IMR-90 (cell line): ENCODE measurements at regions not wholly inside any gene's neighbourhood (a gene's known extent, or its start where the extent isn't known, plus 50 kb on each side); places are given as distances from the start of the nearest gene placed in this dataset.

Experiments
- ATAC-seq: fragments of 200-7000 bp; cut with Tn5 transposase; 2 replicates; pipeline ENCODE4 v1.9.1; 2020; ENCODE audit warnings: low read depth, mild to moderate bottlenecking, moderate library complexity
- BruUV-seq: library from RNA; stranded (reverse); fragments of 400-500 nt; replicated peaks from 2 replicates; lab custom pipeline; 2021; lab: Mats Ljungman, UMichigan
- CTCF ChIA-PET: fragments of 300-600 bp; formaldehyde crosslinking; extraction: SDS; loops from one replicate; lab custom pipeline; 2021; ENCODE audit warnings: antibody characterized with exemption; lab: Yijun Ruan, JAX
- POLR2A ChIA-PET: fragments of 300-600 bp; sonication (Branson Sonifier 250); formaldehyde crosslinking; loops from one replicate; lab custom pipeline; 2022; ENCODE audit warnings: antibody characterized with exemption; ENCODE audit not compliant: unreplicated experiment; lab: Charles Lee
- DNase-seq: peaks from one replicate; pipeline ENCODE4 v3.0.0; 2013
- H2AFZ ChIP-seq: replicated peaks from 2 replicates; pipeline ENCODE3; 2013; ENCODE audit warnings: low read length, mild to moderate bottlenecking; ENCODE audit not compliant: poor library complexity
- H2AK5ac ChIP-seq: 2 replicates; pipeline ENCODE4 v1.6.1; 2013; ENCODE audit warnings: low read depth, low read length, inconsistent platforms
- H2AK9ac ChIP-seq: replicated peaks from 2 replicates; pipeline ENCODE3; 2013; ENCODE audit warnings: mild to moderate bottlenecking, low read depth, low read length, moderate library complexity; ENCODE audit not compliant: poor library complexity
- H2BK120ac ChIP-seq: 2 replicates; pipeline ENCODE4 v1.6.1; 2013; ENCODE audit warnings: low read depth, low read length, inconsistent platforms
- H2BK15ac ChIP-seq: 3 replicates; pipeline ENCODE4 v1.6.1; 2013; ENCODE audit warnings: low read depth, low read length, inconsistent platforms
- H2BK20ac ChIP-seq: 2 replicates; pipeline ENCODE4 v1.6.1; 2013; ENCODE audit warnings: low read depth, mild to moderate bottlenecking, inconsistent platforms, low read length, moderate library complexity
- H2BK5ac ChIP-seq: 2 replicates; pipeline ENCODE4 v1.6.1; 2013; ENCODE audit warnings: mild to moderate bottlenecking, low read depth, low read length, inconsistent platforms; ENCODE audit not compliant: poor library complexity, severe bottlenecking
- H3K14ac ChIP-seq: replicated peaks from 2 replicates; pipeline ENCODE4 v1.6.1; 2013; ENCODE audit warnings: low read depth, low read length, inconsistent platforms
- H3K18ac ChIP-seq: 2 replicates; pipeline ENCODE4 v1.6.1; 2013; ENCODE audit warnings: low read depth, low read length, control low read depth
- H3K23ac ChIP-seq: 2 replicates; pipeline ENCODE4 v1.6.1; 2013; ENCODE audit warnings: low read depth, low read length, inconsistent platforms
- H3K27ac ChIP-seq: 2 replicates; pipeline ENCODE4 v1.5.1; 2013; ENCODE audit warnings: mild to moderate bottlenecking, control low read depth, low read length; ENCODE audit not compliant: insufficient read depth
- H3K27me3 ChIP-seq: 2 replicates; pipeline ENCODE4 v1.6.1; 2013; ENCODE audit warnings: low read length; ENCODE audit not compliant: control insufficient read depth, insufficient read depth
- H3K36me3 ChIP-seq: 2 replicates; pipeline ENCODE4 v1.6.1; 2013; ENCODE audit warnings: low read length, mixed read lengths; ENCODE audit not compliant: control insufficient read depth, insufficient read depth
- H3K4ac ChIP-seq: 2 replicates; pipeline ENCODE4 v1.6.1; 2013; ENCODE audit warnings: low read depth, low read length, inconsistent platforms
- H3K4me1 ChIP-seq: 2 replicates; pipeline ENCODE4 v1.6.1; 2013; ENCODE audit warnings: low read length, mixed read lengths; ENCODE audit not compliant: control insufficient read depth, insufficient read depth
- H3K4me2 ChIP-seq: 2 replicates; pipeline ENCODE4 v1.6.1; 2013; ENCODE audit warnings: low read depth, mild to moderate bottlenecking, control low read depth, low read length, moderate library complexity
- H3K4me3 ChIP-seq: 2 replicates; pipeline ENCODE4 v1.5.1; 2013; ENCODE audit warnings: low read depth, mild to moderate bottlenecking, control low read depth, low read length, moderate library complexity; ENCODE audit not compliant: insufficient read depth
- H3K56ac ChIP-seq: 2 replicates; pipeline ENCODE4 v1.6.1; 2013; ENCODE audit warnings: low read length, inconsistent platforms; ENCODE audit not compliant: insufficient read depth; ENCODE audit errors: extremely low read depth
- H3K79me1 ChIP-seq, 2 experiments: 2 replicates each; pipeline ENCODE4 v1.6.1; 2013; ENCODE audit warnings: low read length in 2 of 2, inconsistent platforms in 1 of 2, low read depth in 1 of 2
- H3K9ac ChIP-seq: 2 replicates; pipeline ENCODE4 v1.6.1; 2013; ENCODE audit warnings: low read depth, low read length, control low read depth
- H3K9me1 ChIP-seq: 2 replicates; pipeline ENCODE4 v1.6.1; 2013; ENCODE audit warnings: low read length, inconsistent platforms; ENCODE audit not compliant: insufficient read depth
- H3K9me3 ChIP-seq: 2 replicates; pipeline ENCODE4 v1.6.1; 2013; ENCODE audit warnings: low read length; ENCODE audit not compliant: control insufficient read depth, insufficient read depth
- H4K20me1 ChIP-seq: 2 replicates; pipeline ENCODE4 v1.6.1; 2013; ENCODE audit warnings: low read length, inconsistent platforms; ENCODE audit not compliant: insufficient read depth
- H4K5ac ChIP-seq: 2 replicates; pipeline ENCODE4 v1.6.1; 2013; ENCODE audit warnings: mild to moderate bottlenecking, low read depth, low read length, control low read depth
- H4K8ac ChIP-seq, 2 experiments: 2 replicates each; pipeline ENCODE4 v1.6.1; 2013; ENCODE audit warnings: low read depth in 2 of 2, low read length in 2 of 2, control low read depth in 1 of 2, inconsistent platforms in 1 of 2
- H4K91ac ChIP-seq: 2 replicates; pipeline ENCODE4 v1.6.1; 2013; ENCODE audit warnings: low read depth, low read length, inconsistent platforms; ENCODE audit not compliant: insufficient read depth
- CEBPB ChIP-seq: IDR thresholded peaks from 2 replicates; pipeline ENCODE4 v1.6.1; 2012; ENCODE audit warnings: low read depth, low read length, improper control_type of control experiment
- WGBS, 2 experiments: methylation state at CpG; one replicate each; pipeline versions ENCODE4 v1.1.5 to v1.1.7; 2013; ENCODE audit warnings: missing lambda C conversion rate in 2 of 2; ENCODE audit not compliant: insufficient read length in 1 of 2; ENCODE audit errors: extremely low coverage in 2 of 2; 5-methylcytosine and 5-hydroxymethylcytosine counted together
- dilution Hi-C: fragments of 300-500 bp; cut with HindIII; formaldehyde crosslinking; loops from one replicate; pipeline ENCODE4 v1.14.3; 2018; ENCODE audit warnings: low sequenced_read_pairs; ENCODE audit not compliant: unreplicated experiment
- in situ Hi-C: fragments of 300-500 bp; cut with MboI; formaldehyde crosslinking; loops from 3 replicates; pipeline ENCODE4 v1.14.3; 2019; ENCODE audit warnings: low sequenced_read_pairs, inconsistent platforms, mixed read lengths
- intact Hi-C: fragments of 100-400 bp; cut with micrococcal nuclease; formaldehyde crosslinking; loops from 2 replicates; pipeline ENCODE4 v1.10.0; 2022

DNA sequence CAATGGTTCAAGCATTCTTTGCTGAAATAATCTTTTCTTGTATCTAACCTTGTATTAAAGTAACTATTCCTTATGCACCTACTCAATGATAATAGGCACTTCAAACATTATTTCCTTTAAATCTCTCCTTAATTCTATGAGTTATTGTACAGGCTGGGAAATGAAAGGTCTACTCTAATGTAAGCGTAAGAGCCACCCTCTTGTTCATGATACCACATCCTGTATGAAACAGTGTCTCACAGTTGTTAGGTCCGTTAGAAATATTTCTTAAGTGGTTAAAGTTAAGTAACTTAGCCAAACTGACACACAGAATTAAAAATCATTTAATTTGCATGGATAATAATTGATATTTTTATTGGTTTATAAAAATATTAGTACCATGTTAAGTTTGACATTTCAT, 162.5 kb upstream of the RPRM start:
- Histone ChIP-seq H3K36me3 (no peaks in the 10 kb centered on the region), H2AK5ac (no peak overlapping the region), H3K14ac (no peak overlapping the region), H3K27ac (no peak overlapping the region), H3K4ac (no peak overlapping the region), H3K4me2 (no peak overlapping the region), H3K23ac (no peak overlapping the region), H2AK9ac (no peak overlapping the region), H3K79me1 (no peaks in the 10 kb centered on the region), H2BK120ac (no peak overlapping the region), H3K56ac (no peak overlapping the region), H3K4me3 (no peak overlapping the region), H3K18ac (no peak overlapping the region), H2BK5ac (no peak overlapping the region), H2BK20ac (no peak overlapping the region), H3K9me3 (no peaks in the 10 kb centered on the region), H3K9me1 (no peaks in the 10 kb centered on the region), H4K20me1 (no peaks in the 10 kb centered on the region), H2BK15ac (no peak overlapping the region), H2AFZ (no peak overlapping the region), H3K9ac (no peak overlapping the region), H4K5ac (no peak overlapping the region), H4K8ac (no peak overlapping the region), H3K4me1 (no peaks in the 10 kb centered on the region), H3K27me3 (no peaks in the 10 kb centered on the region), H4K91ac (no peak overlapping the region)
- no CpG with 5 or more reads among the region's 2 CpGs for WGBS, 2 experiments
- intact Hi-C loops (no loop called here), dilution Hi-C loops (no loop called here), in situ Hi-C loops (no loop called here)
- CTCF ChIA-PET = no interaction called here
- no peak for ATAC-seq
- TF ChIP-seq CEBPB = no peak
- POLR2A ChIA-PET = no interaction called here
- BruUV-seq = no TSS peak
- DNase-seq = no peak
